ENCODE measurements at regions not wholly inside any gene's neighbourhood (a gene's known extent, or its start where the extent isn't known, plus 50 kb on each side); places are given as distances from the start of the nearest gene placed in this dataset.
"Not testable (repeated sequence)": the region's sequence is repeated elsewhere in the genome, so short reads cannot be mapped to it uniquely, and the experiment has no call there.

DNA sequence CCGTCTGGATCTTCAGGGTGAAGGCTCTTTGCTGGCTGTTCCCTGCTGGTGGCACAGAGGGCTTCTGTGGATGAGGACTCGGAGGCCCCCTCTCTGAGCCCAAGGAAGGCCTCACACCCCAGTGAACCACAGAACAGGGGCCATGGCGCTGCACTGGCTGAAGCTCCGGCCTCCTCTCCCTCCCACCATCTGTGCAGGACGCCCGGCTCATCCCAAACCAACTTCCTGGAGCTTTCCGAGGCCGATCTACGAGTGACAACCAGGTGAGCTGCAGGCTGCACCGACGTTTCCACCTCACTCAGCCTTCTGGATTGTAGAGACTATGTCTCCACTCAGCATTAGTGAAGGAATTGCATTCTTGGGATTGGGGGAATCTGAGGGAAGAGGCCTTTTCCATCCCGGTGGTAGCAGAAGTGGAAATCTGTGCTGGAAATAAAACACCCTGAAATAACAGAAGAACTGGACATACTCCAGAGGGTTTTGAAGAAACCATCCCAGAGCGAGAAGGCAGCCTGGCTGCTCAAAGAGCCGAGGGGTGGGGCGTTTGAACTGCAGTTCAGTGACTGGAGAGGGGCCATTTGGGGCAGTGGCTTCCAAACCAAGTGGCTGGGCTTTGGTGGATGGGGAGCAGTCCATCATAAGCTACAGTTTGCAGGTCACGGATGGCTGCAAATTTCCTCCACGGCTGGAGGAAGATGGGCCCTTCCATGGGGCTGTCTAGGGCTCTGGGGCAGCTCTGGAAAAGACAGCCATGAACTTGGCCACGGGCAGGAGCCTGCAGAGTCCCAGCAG, 120.7 kb upstream of the ZNF469 start:
- not testable (repeated sequence) for TF ChIP-seq CTCF (conservative IDR thresholded peaks at IDR 0.05; ENCODE audit: low read length); EZH2phosphoT487 (IDR thresholded peaks at IDR 0.05; ENCODE audit: borderline replicate concordance, low read depth, low read length)

Data from OCI-LY7 (cell line).